HG03135 (cell line): ENCODE measurements at regions not wholly inside any gene's neighbourhood (a gene's known extent, or its start where the extent isn't known, plus 50 kb on each side); places are given as distances from the start of the nearest gene placed in this dataset.

Source experiments
- ATAC-seq: cut with Tn5 transposase; IDR thresholded peaks from one replicate; pipeline ENCODE4 v1.9.1; 2021; ENCODE audit warnings: mild to moderate bottlenecking, moderate library complexity; ENCODE audit not compliant: unreplicated experiment

- no peak for ATAC-seq
Measured at GRCh38 chr9:16193066-16193465, 640.2 kb downstream of the CCDC171 start.

- ATAC-seq: no peak
Measured at GRCh38 chr9:16196206-16196605, 643.4 kb downstream of the CCDC171 start.

- ATAC-seq: no peak
Measured at GRCh38 chr9:16197578-16198370, 644.9 kb downstream of the CCDC171 start.

GRCh38 chr9:16198996-16199395 is 646.2 kb downstream of the CCDC171 start:
- no peak for ATAC-seq

GRCh38 chr9:16202221-16202620 is 649.4 kb downstream of the CCDC171 start:
- ATAC-seq: no peak

GRCh38 chr9:16202914-16203728 is 650.3 kb downstream of the CCDC171 start:
- ATAC-seq: no peak

GRCh38 chr9:16203729-16204573 is 651.1 kb downstream of the CCDC171 start:
- ATAC-seq: no peak

GRCh38 chr9:16205455-16205854 is 652.6 kb downstream of the CCDC171 start:
- no peak for ATAC-seq

GRCh38 chr9:16206518-16206917 is 653.7 kb downstream of the CCDC171 start:
- no peak for ATAC-seq

- no peak for ATAC-seq
Measured at GRCh38 chr9:16207161-16207560, 654.3 kb downstream of the CCDC171 start.

- no peak for ATAC-seq
Measured at GRCh38 chr9:16210440-16210839, 657.6 kb downstream of the CCDC171 start.

- ATAC-seq: no peak
Measured at GRCh38 chr9:16211946-16212345, 658.5 kb downstream of the BNC2 start.

GRCh38 chr9:16213781-16214515 is 656.5 kb downstream of the BNC2 start:
- no peak for ATAC-seq

- no peak for ATAC-seq
Measured at GRCh38 chr9:16214677-16215352, 655.7 kb downstream of the BNC2 start.

GRCh38 chr9:16215353-16215680 is 655.2 kb downstream of the BNC2 start:
- ATAC-seq: no peak

GRCh38 chr9:16217943-16218701 is 652.3 kb downstream of the BNC2 start:
- ATAC-seq: no peak

GRCh38 chr9:16221366-16221765 is 649.1 kb downstream of the BNC2 start:
- no peak for ATAC-seq

- ATAC-seq: no peak
Measured at GRCh38 chr9:16221822-16222547, 648.5 kb downstream of the BNC2 start.
